Uterus (tissue), 3 donors: ENCODE measurements at regions not wholly inside any gene's neighbourhood (a gene's known extent, or its start where the extent isn't known, plus 50 kb on each side); places are given as distances from the start of the nearest gene placed in this dataset.

Experiments used
- DNase-seq, 2 donors: peaks; one replicate each; pipeline ENCODE4 v3.0.0-alpha.2; 2019 to 2020
- H3K27ac ChIP-seq, 2 donors: fragments of 200-600 bp; sonication (generic); 1 replicate in 1 of 2; 2 replicates in 1 of 2; pipeline ENCODE4 v1.5.1; 2016 to 2018
- H3K27me3 ChIP-seq, 2 donors: fragments of 200-600 bp; sonication (generic); one replicate each; pipeline ENCODE4 v1.5.1; 2018 to 2019; ENCODE audit warnings: control low read depth in 1 of 2
- H3K36me3 ChIP-seq, 2 donors: fragments of 200-600 bp; sonication (generic); one replicate each; pipeline ENCODE4 v1.5.1; 2019; ENCODE audit warnings: control low read depth in 1 of 2
- H3K4me1 ChIP-seq, 2 donors: fragments of 200-600 bp; sonication (generic); one replicate each; pipeline ENCODE4 v1.5.1; 2018 to 2019; ENCODE audit warnings: control low read depth in 1 of 2
- H3K4me3 ChIP-seq, 2 donors: fragments of 200-600 bp; sonication (generic); 1 replicate in 1 of 2; 2 replicates in 1 of 2; pipeline ENCODE4 v1.5.1; 2018 to 2019; ENCODE audit warnings: mild to moderate bottlenecking in 1 of 2
- H3K9me3 ChIP-seq, 2 donors: fragments of 200-600 bp; sonication (generic); one replicate each; pipeline ENCODE4 v1.5.1; 2019; ENCODE audit warnings: control low read depth in 1 of 2
- POLR2A ChIP-seq, 2 donors: fragments of 450-650 bp; IDR thresholded peaks; one replicate each; pipeline ENCODE4 v1.6.1; 2016; ENCODE audit warnings: antibody characterized with exemption in 2 of 2, mild to moderate bottlenecking in 1 of 2, moderate library complexity in 1 of 2
- intact Hi-C: fragments of 100-400 bp; cut with DNase I; formaldehyde crosslinking; loops from one replicate; pipeline ENCODE4 v1.15.1; 2023; ENCODE audit warnings: low total_unique reads
- TF ChIP-seq, protein P1 (sequence below), 4 experiments: fragments of 200-600 bp in 2 of 4; fragments of 450-650 bp in 2 of 4; sonication (generic) in 2 of 4; IDR thresholded peaks; one replicate each; pipeline ENCODE4 v1.5.1; 2016 to 2019; ENCODE audit warnings: antibody characterized with exemption in 4 of 4, mild to moderate bottlenecking in 2 of 4, moderate library complexity in 1 of 4
- donor health status: DM: yes; HTN: yes; CAD: no.

DNA sequence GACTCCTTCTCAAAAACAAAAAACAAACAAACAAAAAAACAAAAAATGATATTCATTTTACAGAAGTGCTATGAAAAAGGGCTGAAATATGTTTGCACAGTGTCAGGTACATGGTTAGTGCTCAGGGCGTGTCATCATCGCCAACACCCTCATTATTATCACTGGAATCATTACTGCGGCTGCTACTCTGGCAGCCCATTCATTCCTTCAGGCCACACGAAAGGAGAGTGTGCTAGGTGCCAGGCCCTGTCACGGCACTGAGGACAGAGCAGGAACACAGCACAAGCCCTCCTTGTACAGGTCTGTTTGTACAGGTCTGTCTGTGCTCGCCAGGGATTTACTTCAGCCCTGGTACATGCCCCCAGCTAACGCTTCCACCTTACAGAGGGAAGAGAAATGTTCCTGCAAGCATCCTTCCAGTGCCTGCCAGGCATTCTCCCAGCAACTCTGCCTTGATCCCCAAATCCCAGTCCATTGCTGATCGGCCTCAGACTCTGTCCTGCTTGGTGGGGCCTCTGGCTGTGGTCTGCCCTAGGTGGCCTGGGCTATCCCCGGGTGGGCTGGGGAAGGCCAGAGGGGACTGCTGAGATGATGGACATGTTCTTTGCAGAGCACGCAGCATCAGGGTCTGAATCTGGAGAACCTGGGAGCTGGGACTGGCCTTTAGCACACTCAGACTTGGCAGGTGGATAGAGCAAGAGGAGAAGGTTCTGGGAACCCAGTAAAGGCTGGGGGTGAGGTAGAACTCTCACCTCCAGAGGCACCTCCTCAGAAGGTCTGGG lies 210.7 kb downstream of the URI1 start:
- Histone ChIP-seq H3K9me3 (no peaks in the 10 kb centered on the region), H3K4me1 (no peaks in the 10 kb centered on the region), H3K27me3 (no peaks in the 10 kb centered on the region), H3K36me3 (no peaks in the 10 kb centered on the region), H3K27ac (no peak overlapping the region), H3K4me3 (no peak overlapping the region)
- intact Hi-C loops = no loop called here
- no peak for DNase-seq
- no peak for TF ChIP-seq POLR2A (IDR thresholded peaks at IDR 0.05)
- TF ChIP-seq, protein P1, sequence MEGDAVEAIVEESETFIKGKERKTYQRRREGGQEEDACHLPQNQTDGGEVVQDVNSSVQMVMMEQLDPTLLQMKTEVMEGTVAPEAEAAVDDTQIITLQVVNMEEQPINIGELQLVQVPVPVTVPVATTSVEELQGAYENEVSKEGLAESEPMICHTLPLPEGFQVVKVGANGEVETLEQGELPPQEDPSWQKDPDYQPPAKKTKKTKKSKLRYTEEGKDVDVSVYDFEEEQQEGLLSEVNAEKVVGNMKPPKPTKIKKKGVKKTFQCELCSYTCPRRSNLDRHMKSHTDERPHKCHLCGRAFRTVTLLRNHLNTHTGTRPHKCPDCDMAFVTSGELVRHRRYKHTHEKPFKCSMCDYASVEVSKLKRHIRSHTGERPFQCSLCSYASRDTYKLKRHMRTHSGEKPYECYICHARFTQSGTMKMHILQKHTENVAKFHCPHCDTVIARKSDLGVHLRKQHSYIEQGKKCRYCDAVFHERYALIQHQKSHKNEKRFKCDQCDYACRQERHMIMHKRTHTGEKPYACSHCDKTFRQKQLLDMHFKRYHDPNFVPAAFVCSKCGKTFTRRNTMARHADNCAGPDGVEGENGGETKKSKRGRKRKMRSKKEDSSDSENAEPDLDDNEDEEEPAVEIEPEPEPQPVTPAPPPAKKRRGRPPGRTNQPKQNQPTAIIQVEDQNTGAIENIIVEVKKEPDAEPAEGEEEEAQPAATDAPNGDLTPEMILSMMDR (IDR thresholded peaks at IDR 0.05) = no peak

DNA sequence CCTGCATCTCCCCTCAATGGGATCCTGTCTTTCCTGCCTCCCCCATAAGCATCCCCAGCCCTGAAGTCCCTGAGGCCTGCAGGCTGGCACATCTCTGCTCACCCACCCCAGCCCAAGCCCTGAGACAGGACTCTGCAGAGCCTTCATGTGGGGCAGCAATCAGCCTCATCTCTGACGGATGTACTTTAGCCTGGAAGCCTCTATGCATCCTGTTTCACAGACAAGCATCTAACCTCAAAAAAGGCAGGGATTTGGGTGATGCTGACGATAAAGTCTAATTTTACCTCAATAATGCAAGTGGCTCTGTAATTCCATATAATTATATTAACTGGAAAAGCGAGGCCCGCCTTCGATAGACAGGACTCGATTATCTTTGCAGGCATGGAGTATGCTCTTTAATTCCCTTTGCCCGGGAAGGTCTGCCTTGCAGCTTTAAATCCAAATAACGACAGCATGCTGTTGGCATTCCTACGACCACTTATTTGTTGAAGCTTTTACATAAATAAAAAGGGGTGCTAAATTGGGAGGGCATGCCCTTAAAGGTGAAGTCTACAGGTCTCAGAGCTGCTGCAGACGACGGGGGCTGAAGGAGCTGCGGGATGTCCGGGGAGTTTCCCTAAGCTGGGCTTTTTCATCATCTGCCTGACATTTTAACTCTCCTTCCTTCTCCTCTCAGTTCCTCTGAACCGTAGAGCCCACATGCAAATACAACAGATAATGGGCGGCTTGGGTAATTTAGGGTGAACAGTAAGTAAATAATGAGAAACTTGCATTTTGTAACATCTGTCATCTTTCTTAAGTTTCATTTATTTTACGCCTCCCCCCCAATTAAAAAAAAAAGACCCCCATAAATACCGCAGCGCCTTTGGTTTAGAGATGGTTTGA lies 211.5 kb downstream of the URI1 start:
- Histone ChIP-seq H3K4me1 (no peaks in the 10 kb centered on the region), H3K27ac (no peak overlapping the region), H3K27me3 (no peaks in the 10 kb centered on the region), H3K36me3 (no peaks in the 10 kb centered on the region), H3K9me3 (no peaks in the 10 kb centered on the region), H3K4me3 (no peak overlapping the region)
- no peak for DNase-seq
- intact Hi-C loops = no loop called here
- TF ChIP-seq, protein P1 (IDR thresholded peaks at IDR 0.05) = no peak
- no peak for TF ChIP-seq POLR2A (IDR thresholded peaks at IDR 0.05)

DNA sequence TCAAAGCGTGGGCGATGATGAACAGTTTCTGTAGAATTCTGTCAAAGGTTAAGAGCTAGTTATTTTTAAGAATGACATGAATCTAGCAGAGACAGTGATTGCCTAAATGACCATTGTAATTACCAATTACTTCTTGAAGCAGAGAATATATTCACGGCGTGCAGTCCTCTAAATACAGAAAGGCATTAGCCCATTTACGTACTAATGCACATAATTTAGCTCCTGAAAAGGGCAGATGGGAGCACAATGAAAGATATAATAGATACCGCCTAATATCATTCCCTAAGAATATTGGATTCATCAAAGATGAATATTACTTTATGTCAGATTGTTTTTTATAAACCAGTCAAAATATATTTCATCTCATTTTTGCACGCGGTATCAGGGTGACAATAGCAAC lies 212.4 kb downstream of the URI1 start:
- no peak overlapping the region for H3K27ac ChIP-seq
- H3K27me3 ChIP-seq = no peaks in the 10 kb centered on the region
- no peak for DNase-seq
- no peaks in the 10 kb centered on the region for H3K36me3 ChIP-seq
- no peaks in the 10 kb centered on the region for H3K9me3 ChIP-seq
- intact Hi-C loops = no loop called here
- no peaks in the 10 kb centered on the region for H3K4me1 ChIP-seq
- TF ChIP-seq POLR2A (IDR thresholded peaks at IDR 0.05) = no peak
- no peak overlapping the region for H3K4me3 ChIP-seq

DNA sequence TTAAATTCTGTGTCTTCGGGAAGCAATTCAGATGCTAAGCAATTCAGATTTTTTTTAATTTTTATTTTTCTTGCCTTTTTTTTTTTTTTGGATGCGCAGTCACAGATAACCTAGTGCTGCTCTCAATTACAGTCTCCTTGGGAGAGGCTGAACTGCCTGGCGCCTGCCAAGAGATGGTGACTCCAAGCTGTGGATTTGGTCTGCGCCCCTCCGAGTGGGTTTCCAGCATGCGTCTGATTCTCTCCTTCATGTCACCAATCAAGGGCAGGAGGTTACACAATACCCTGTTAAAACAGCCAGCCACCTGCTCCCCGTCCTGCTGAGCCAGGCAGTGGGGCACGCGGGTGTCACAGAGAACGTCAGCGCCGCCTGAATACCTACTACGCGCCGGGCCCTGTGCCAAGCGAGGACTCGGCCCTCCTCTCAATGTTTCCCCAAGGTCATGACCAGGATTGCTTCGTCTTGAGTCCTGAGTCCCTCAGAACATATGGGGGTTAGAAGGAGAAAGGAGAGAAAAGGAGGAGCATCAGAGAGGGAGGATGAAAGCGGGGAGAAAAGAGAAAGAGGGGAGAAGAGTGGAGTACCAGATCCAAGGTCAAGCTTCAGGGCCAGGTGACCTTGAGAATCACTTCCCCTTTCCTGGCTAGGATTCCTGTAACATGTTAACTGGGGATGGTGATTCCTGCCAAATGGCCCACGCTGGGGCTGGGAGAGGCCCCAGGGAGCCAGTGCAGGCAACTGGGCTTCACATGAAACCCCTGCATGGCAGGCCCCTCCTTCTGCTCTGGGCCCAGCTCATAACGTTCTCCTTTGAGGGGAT lies 213.6 kb downstream of the URI1 start:
- H3K4me3 ChIP-seq = no peak overlapping the region
- H3K9me3 ChIP-seq = no peaks in the 10 kb centered on the region
- no peaks in the 10 kb centered on the region for H3K27me3 ChIP-seq
- no peaks in the 10 kb centered on the region for H3K36me3 ChIP-seq
- no peak for TF ChIP-seq POLR2A (IDR thresholded peaks at IDR 0.05)
- TF ChIP-seq, protein P1 (IDR thresholded peaks at IDR 0.05) = no peak
- H3K4me1 ChIP-seq = no peaks in the 10 kb centered on the region
- no peak overlapping the region for H3K27ac ChIP-seq
- intact Hi-C loops = no loop called here
- DNase-seq = no peak

DNA sequence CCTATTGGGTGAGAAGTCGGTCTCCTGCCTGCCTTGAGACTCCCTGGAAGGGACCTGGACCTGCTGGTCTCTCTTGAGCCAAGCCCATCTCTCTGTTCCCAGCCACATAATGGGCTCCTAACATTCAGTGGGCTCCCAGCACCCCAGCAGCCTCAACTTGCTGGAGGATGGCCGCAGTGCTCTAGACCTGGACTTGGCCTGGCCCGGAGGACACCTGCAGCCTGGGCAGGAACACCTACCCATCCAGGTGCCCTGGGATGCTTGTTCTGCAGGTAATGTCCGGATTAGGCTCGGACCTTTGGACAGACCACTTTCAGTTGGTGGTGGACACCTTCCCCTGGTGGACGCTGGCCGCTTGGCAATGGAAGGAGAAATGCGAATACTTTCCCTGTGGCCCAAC lies 214.6 kb downstream of the URI1 start:
- TF ChIP-seq POLR2A (IDR thresholded peaks at IDR 0.05) = no peak
- TF ChIP-seq, protein P1 (IDR thresholded peaks at IDR 0.05) = no peak
- Histone ChIP-seq H3K27ac (no peak overlapping the region), H3K4me1 (no peaks in the 10 kb centered on the region), H3K36me3 (no peaks in the 10 kb centered on the region), H3K4me3 (no peak overlapping the region), H3K27me3 (no peaks in the 10 kb centered on the region), H3K9me3 (no peaks in the 10 kb centered on the region)
- DNase-seq = no peak
- intact Hi-C loops = no loop called here
